CD4-positive, alpha-beta T cell treated with Interleukin-4 for 4 hours (primary cell): ENCODE measurements at regions not wholly inside any gene's neighbourhood (a gene's known extent, or its start where the extent isn't known, plus 50 kb on each side); places are given as distances from the start of the nearest gene placed in this dataset.
A peak's percentile ranks its signal among the peaks of the same experiment; 100 is the strongest.

Experiments used
- DNase-seq: peaks from one replicate; pipeline ENCODE4 v3.0.0-alpha.2; 2020

GRCh38 chr3:94179059-94179458 is 116.2 kb downstream of the NSUN3 start:
- no peak for DNase-seq

GRCh38 chr3:94183551-94183950 is 120.7 kb downstream of the NSUN3 start:
- DNase-seq: no peak

GRCh38 chr3:94184781-94185180 is 121.9 kb downstream of the NSUN3 start:
- no peak for DNase-seq

GRCh38 chr3:94185753-94186152 is 122.9 kb downstream of the NSUN3 start:
- no peak for DNase-seq

GRCh38 chr3:94187697-94188096 is 124.8 kb downstream of the NSUN3 start:
- DNase-seq: no peak

- no peak for DNase-seq
Observed at GRCh38 chr3:94195381-94195780, 132.5 kb downstream of the NSUN3 start.

GRCh38 chr3:94206291-94206690 is 143.4 kb downstream of the NSUN3 start:
- no peak for DNase-seq

- no peak for DNase-seq
Observed at GRCh38 chr3:94210256-94210655, 147.4 kb downstream of the NSUN3 start.

GRCh38 chr3:94217406-94217805 is 154.5 kb downstream of the NSUN3 start:
- DNase-seq: no peak

GRCh38 chr3:94220426-94220825 is 157.6 kb downstream of the NSUN3 start:
- DNase-seq: no peak

GRCh38 chr3:94221829-94222228 is 159.0 kb downstream of the NSUN3 start:
- no peak for DNase-seq

GRCh38 chr3:94225148-94225865 is 162.4 kb downstream of the NSUN3 start:
- DNase-seq: no peak

- no peak for DNase-seq
Observed at GRCh38 chr3:94226078-94226477, 163.2 kb downstream of the NSUN3 start.

GRCh38 chr3:94232921-94233320 is 170.1 kb downstream of the NSUN3 start:
- DNase-seq: no peak

GRCh38 chr3:94234177-94234788 is 171.4 kb downstream of the NSUN3 start:
- peak; percentile 12 for DNase-seq

GRCh38 chr3:94241986-94242385 is 179.1 kb downstream of the NSUN3 start:
- DNase-seq: no peak

GRCh38 chr3:94246171-94246570 is 183.3 kb downstream of the NSUN3 start:
- DNase-seq: no peak

GRCh38 chr3:94248042-94248441 is 185.2 kb downstream of the NSUN3 start:
- DNase-seq: no peak

GRCh38 chr3:94249491-94250079 is 186.7 kb downstream of the NSUN3 start:
- peak; percentile 58 for DNase-seq

GRCh38 chr3:94251566-94251965 is 188.7 kb downstream of the NSUN3 start:
- DNase-seq: no peak

GRCh38 chr3:94252316-94252715 is 189.5 kb downstream of the NSUN3 start:
- DNase-seq: no peak

- DNase-seq: no peak
Observed at GRCh38 chr3:94256888-94257813, 194.3 kb downstream of the NSUN3 start.

GRCh38 chr3:94258851-94259250 is 196.0 kb downstream of the NSUN3 start:
- DNase-seq: no peak
